OCI-LY3 (cell line): ENCODE measurements at regions not wholly inside any gene's neighbourhood (a gene's known extent, or its start where the extent isn't known, plus 50 kb on each side); places are given as distances from the start of the nearest gene placed in this dataset.

Experiments
- H2AFZ ChIP-seq: fragments of 200-600, 300-600 bp; shearing (Covaris generic); 2 replicates; pipeline ENCODE4 v1.6.0; 2014; ENCODE audit warnings: antibody characterized with exemption, low read depth, low read length
- H3K27ac ChIP-seq: fragments of 200-600, 300-600 bp; sonication (generic); 2 replicates; pipeline ENCODE4 v1.5.1; 2014; ENCODE audit warnings: mild to moderate bottlenecking, low read length, moderate library complexity, mixed read lengths
- H3K27me3 ChIP-seq: fragments of 200-600, 300-600 bp; sonication (generic); 2 replicates; pipeline ENCODE4 v1.6.1; 2014; ENCODE audit warnings: low read depth, low read length, mixed read lengths
- H3K36me3 ChIP-seq: fragments of 200-600, 300-600 bp; sonication (generic); replicated peaks from 2 replicates; pipeline ENCODE3; 2014; ENCODE audit warnings: low read depth, low read length, mixed read lengths
- H3K4me1 ChIP-seq: fragments of 300-600, 200-600 bp; sonication (generic); 2 replicates; pipeline ENCODE4 v1.6.1; 2014; ENCODE audit warnings: low read length, mixed read lengths
- H3K4me2 ChIP-seq: fragments of 200-600, 300-600 bp; sonication (generic); 2 replicates; pipeline ENCODE4 v1.6.1; 2014; ENCODE audit warnings: low read length, mixed read lengths
- H3K4me3 ChIP-seq: fragments of 300-600, 200-600 bp; sonication (generic); 2 replicates; pipeline ENCODE4 v1.5.1; 2014; ENCODE audit warnings: antibody characterized with exemption, mild to moderate bottlenecking, low read length, moderate library complexity
- H3K79me2 ChIP-seq: fragments of 300-600, 200-600 bp; shearing (Covaris generic); 2 replicates; pipeline ENCODE4 v1.6.1; 2014; ENCODE audit warnings: mild to moderate bottlenecking, low read length, mixed read lengths
- H3K9ac ChIP-seq: fragments of 300-600, 200-600 bp; shearing (Covaris generic); 2 replicates; pipeline ENCODE4 v1.6.0; 2014; ENCODE audit warnings: mild to moderate bottlenecking, low read length, moderate library complexity
- H3K9me3 ChIP-seq: fragments of 200-600, 300-600 bp; shearing (Covaris generic); 2 replicates; pipeline ENCODE4 v1.6.1; 2014; ENCODE audit warnings: low read length, mixed read lengths; ENCODE audit not compliant: insufficient read depth
- H4K20me1 ChIP-seq: fragments of 200-600, 300-600 bp; sonication (generic); 2 replicates; pipeline ENCODE4 v1.6.1; 2016; ENCODE audit warnings: low read length, mixed read lengths; ENCODE audit not compliant: insufficient read depth
- CTCF ChIP-seq: fragments of 200-600, 300-600 bp; sonication (generic); IDR thresholded peaks from 2 replicates; pipeline ENCODE4 v1.5.1; 2014; ENCODE audit warnings: antibody characterized with exemption, low read length, low read depth
- EZH2phosphoT487 ChIP-seq: fragments of 200-600 bp; shearing (Covaris generic); IDR thresholded peaks from 2 replicates; pipeline ENCODE4 v1.6.1; 2018; ENCODE audit warnings: antibody characterized with exemption, mixed run types, low read depth

GRCh38 chr22:34881453-34881852, 184.5 kb upstream of the ISX start:
- no peak overlapping the region for H3K4me3 ChIP-seq
- H3K9me3 ChIP-seq, result no peaks in the 10 kb centered on the region
- no peak overlapping the region for H3K9ac ChIP-seq
- H3K4me2 ChIP-seq, result no peak overlapping the region
- H3K27ac ChIP-seq, result no peak overlapping the region
- H3K4me1 ChIP-seq, result no peaks in the 10 kb centered on the region
- no peak for TF ChIP-seq EZH2phosphoT487
- TF ChIP-seq CTCF, result no peak
- H2AFZ ChIP-seq, result no peak overlapping the region
- H3K36me3 ChIP-seq, result no peaks in the 10 kb centered on the region
- H3K79me2 ChIP-seq, result no peaks in the 10 kb centered on the region
- peaks cover 9% of the 10 kb centered on the region; the same call in 1 of the 2 replicates for H3K27me3 ChIP-seq
- H4K20me1 ChIP-seq, result no peaks in the 10 kb centered on the region

- H4K20me1 ChIP-seq, result no peaks in the 10 kb centered on the region
- TF ChIP-seq EZH2phosphoT487 (no peak), CTCF (no peak)
- H3K9ac ChIP-seq, result no peak overlapping the region
- H3K79me2 ChIP-seq, result no peaks in the 10 kb centered on the region
- no peak overlapping the region for H3K4me2 ChIP-seq
- no peak overlapping the region for H3K4me3 ChIP-seq
- no peak overlapping the region for H2AFZ ChIP-seq
- H3K4me1 ChIP-seq, result no peaks in the 10 kb centered on the region
- H3K27me3 ChIP-seq, result peaks cover 9% of the 10 kb centered on the region; the same call in 1 of the 2 replicates
- 0 out of 2 replicates have a peak, but pooled peaks cover 7% of the 10 kb centered on the region for H3K9me3 ChIP-seq
- no peak overlapping the region for H3K27ac ChIP-seq
- H3K36me3 ChIP-seq, result no peaks in the 10 kb centered on the region
Measured at GRCh38 chr22:34885852-34886251, 180.1 kb upstream of the ISX start.

- TF ChIP-seq CTCF (no peak), EZH2phosphoT487 (no peak)
- peaks cover 9% of the 10 kb centered on the region; the same call in 1 of the 2 replicates for H3K27me3 ChIP-seq
- no peaks in the 10 kb centered on the region for H4K20me1 ChIP-seq
- H3K79me2 ChIP-seq, result no peaks in the 10 kb centered on the region
- H3K9me3 ChIP-seq, result 0 out of 2 replicates have a peak, but pooled peaks cover 7% of the 10 kb centered on the region
- no peak overlapping the region for H3K4me2 ChIP-seq
- H3K4me1 ChIP-seq, result no peaks in the 10 kb centered on the region
- no peak overlapping the region for H3K27ac ChIP-seq
- H2AFZ ChIP-seq, result no peak overlapping the region
- no peaks in the 10 kb centered on the region for H3K36me3 ChIP-seq
- H3K4me3 ChIP-seq, result no peak overlapping the region
- no peak overlapping the region for H3K9ac ChIP-seq
Measured at GRCh38 chr22:34886391-34886790, 179.6 kb upstream of the ISX start.

GRCh38 chr22:34886812-34887211, 179.1 kb upstream of the ISX start:
- Histone ChIP-seq H3K79me2 (no peaks in the 10 kb centered on the region), H3K27me3 (peaks cover 9% of the 10 kb centered on the region; the same call in 1 of the 2 replicates), H3K27ac (no peak overlapping the region), H3K4me3 (no peak overlapping the region), H2AFZ (no peak overlapping the region), H3K4me1 (no peaks in the 10 kb centered on the region), H3K4me2 (no peak overlapping the region), H3K9me3 (0 out of 2 replicates have a peak, but pooled peaks cover 7% of the 10 kb centered on the region), H3K9ac (no peak overlapping the region), H3K36me3 (no peaks in the 10 kb centered on the region), H4K20me1 (no peaks in the 10 kb centered on the region)
- no peak for TF ChIP-seq EZH2phosphoT487
- TF ChIP-seq CTCF, result no peak
